ENCODE measurements at regions not wholly inside any gene's neighbourhood (a gene's known extent, or its start where the extent isn't known, plus 50 kb on each side); places are given as distances from the start of the nearest gene placed in this dataset.

GRCh38 chr3:104941785-104942184, 424.9 kb upstream of the ALCAM start:
- Histone ChIP-seq H2BK12ac (ENCODE audit: insufficient read length, low read depth, low read length) (no peak overlapping the region), H4K5ac (ENCODE audit: insufficient read length, low read depth, low read length) (no peak overlapping the region), H3K79me2 (ENCODE audit: insufficient read depth, low read length) (no peaks in the 10 kb centered on the region), H4K20me1 (ENCODE audit: control insufficient read depth, insufficient read depth, insufficient read length) (no peaks in the 10 kb centered on the region), H3K27me3 (ENCODE audit: insufficient read depth, low read length) (no peaks in the 10 kb centered on the region), H4K8ac (replicated peaks; ENCODE audit: insufficient read length, low read depth, low read length) (no peak overlapping the region), H2BK20ac (ENCODE audit: low read depth, low read length, poor library complexity, severe bottlenecking) (no peak overlapping the region), H3K4me2 (ENCODE audit: insufficient read depth, insufficient read length, low read length) (no peak overlapping the region), H3K23ac (ENCODE audit: insufficient read length, low read depth, low read length) (no peak overlapping the region), H3K18ac (ENCODE audit: insufficient read length, low read depth, low read length) (no peak overlapping the region), H2AFZ (ENCODE audit: low read length) (no peak overlapping the region), H2BK15ac (ENCODE audit: low read depth, low read length) (no peak overlapping the region), H3K14ac (ENCODE audit: insufficient read depth, low read length) (no peak overlapping the region), H2AK5ac (ENCODE audit: insufficient read length, low read length) (no peak overlapping the region), H3K56ac (ENCODE audit: insufficient read length, low read depth, low read length) (no peak overlapping the region), H3K9me3 (ENCODE audit: control insufficient read depth, low read depth, low read length) (no peaks in the 10 kb centered on the region), H3K9ac (ENCODE audit: extremely low read depth, insufficient read length, low read length) (no peak overlapping the region), H3K4ac (ENCODE audit: low read depth, low read length) (no peak overlapping the region), H3K4me1 (ENCODE audit: insufficient read depth, low read length) (no peaks in the 10 kb centered on the region), H3K23me2 (ENCODE audit: insufficient read length, low read depth, low read length, poor library complexity, severe bottlenecking) (no peaks in the 10 kb centered on the region), H3K27ac (ENCODE audit: insufficient read length, low read depth, low read length) (no peak overlapping the region), H2BK120ac (ENCODE audit: low read depth, low read length, poor library complexity, severe bottlenecking) (no peak overlapping the region), H3K79me1 (ENCODE audit: insufficient read depth, low read depth, low read length, poor library complexity, severe bottlenecking) (no peaks in the 10 kb centered on the region), H3T11ph (ENCODE audit: low read length) (no peak overlapping the region), H2BK5ac (ENCODE audit: insufficient read length, low read length) (no peak overlapping the region), H4K91ac (ENCODE audit: insufficient read length, low read depth, low read length) (no peak overlapping the region)
- no CpG with 5 or more reads among the region's 1 CpG for WGBS (ENCODE audit: extremely low coverage, insufficient read length, low lambda C conversion rate)
- H3K4me3 Mint-ChIP-seq, result no peak overlapping the region
- H3K36me3 Mint-ChIP-seq (ENCODE audit: insufficient read depth in 1 of 3, low read depth in 3 of 3), result no peaks in the 10 kb centered on the region; a peak in 1 of 7 replicates
- H3K4me1 Mint-ChIP-seq, result 0 out of 4 replicates have a peak, but pooled peaks cover 0 to 3% of the 10 kb centered on the region in 2 experiments
- H3K27ac Mint-ChIP-seq, result no peak overlapping the region; a peak in 1 of 7 replicates
- DNase-seq, result no peak
- no peak for TF ChIP-seq CTCF (conservative IDR thresholded peaks at IDR 0.05)
- H3K9me3 Mint-ChIP-seq, result peaks cover 0 to 5% of the 10 kb centered on the region in 2 experiments; a peak in 3 of 5 replicates
- no peaks in the 10 kb centered on the region for H3K27me3 Mint-ChIP-seq (ENCODE audit: low read depth)
